ENCODE measurements at regions not wholly inside any gene's neighbourhood (a gene's known extent, or its start where the extent isn't known, plus 50 kb on each side); places are given as distances from the start of the nearest gene placed in this dataset.

DNA sequence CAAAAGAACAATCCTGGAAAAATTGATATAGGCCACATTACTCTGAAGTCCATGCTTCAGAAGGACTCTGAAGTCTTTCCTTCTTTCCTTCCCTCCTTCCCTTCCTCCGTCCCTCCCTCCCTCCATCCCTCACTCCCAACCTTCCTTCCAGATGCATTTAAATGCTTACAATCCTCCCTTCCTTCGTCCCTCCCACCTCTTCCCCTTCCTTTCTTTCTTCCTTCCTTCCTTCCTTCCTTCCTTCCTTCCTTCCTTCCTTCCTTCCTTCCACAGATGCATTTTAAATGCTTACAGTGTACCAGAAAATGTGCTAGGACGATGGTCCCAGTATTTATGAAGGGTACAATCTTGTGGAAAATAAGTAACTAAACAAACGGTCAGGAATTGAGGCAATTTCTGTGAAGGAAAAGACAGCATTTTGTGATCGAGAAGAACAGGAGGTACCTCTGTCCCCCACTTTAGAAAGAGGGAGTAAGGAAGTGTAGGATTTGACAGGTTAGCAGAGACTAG, 181.3 kb upstream of the TUT7 start:
- no peak overlapping the region for H3K27ac ChIP-seq (ENCODE audit: low read depth, low read length)

GRCh38 chr9:86534572-86535258, 180.5 kb upstream of the TUT7 start:
- no peak overlapping the region for H3K4me3 ChIP-seq (ENCODE audit: low read length in 3 of 3)
- H3K4me1 ChIP-seq (ENCODE audit: control insufficient read depth in 3 of 3, insufficient read depth in 3 of 3, low read length in 3 of 3): no peaks in the 10 kb centered on the region
- no peaks in the 10 kb centered on the region for H3K9me3 ChIP-seq (ENCODE audit: control insufficient read depth in 3 of 3, low read length in 3 of 3)
- no peak overlapping the region for H3K9ac ChIP-seq (ENCODE audit: low read depth in 1 of 3, low read length in 3 of 3)
- H3K36me3 ChIP-seq (ENCODE audit: control insufficient read depth in 3 of 3, insufficient read depth in 3 of 3, low read length in 3 of 3): no peaks in the 10 kb centered on the region
- H3K27ac ChIP-seq (ENCODE audit: low read depth, low read length): no peak overlapping the region
- no peaks in the 10 kb centered on the region for H3K27me3 ChIP-seq (ENCODE audit: control insufficient read depth in 3 of 3, insufficient read depth in 3 of 3, low read length in 3 of 3)

More for the DNA sequence above, 181.3 kb upstream of the TUT7 start:
- Histone ChIP-seq H3K9ac (ENCODE audit: low read depth in 1 of 3, low read length in 3 of 3) (no peak overlapping the region), H3K4me3 (ENCODE audit: low read length in 3 of 3) (no peak overlapping the region), H3K9me3 (ENCODE audit: control insufficient read depth in 3 of 3, low read length in 3 of 3) (no peaks in the 10 kb centered on the region), H3K36me3 (ENCODE audit: control insufficient read depth in 3 of 3, insufficient read depth in 3 of 3, low read length in 3 of 3) (no peaks in the 10 kb centered on the region), H3K27me3 (ENCODE audit: control insufficient read depth in 3 of 3, insufficient read depth in 3 of 3, low read length in 3 of 3) (no peaks in the 10 kb centered on the region), H3K4me1 (ENCODE audit: control insufficient read depth in 3 of 3, insufficient read depth in 3 of 3, low read length in 3 of 3) (no peaks in the 10 kb centered on the region)

DNA sequence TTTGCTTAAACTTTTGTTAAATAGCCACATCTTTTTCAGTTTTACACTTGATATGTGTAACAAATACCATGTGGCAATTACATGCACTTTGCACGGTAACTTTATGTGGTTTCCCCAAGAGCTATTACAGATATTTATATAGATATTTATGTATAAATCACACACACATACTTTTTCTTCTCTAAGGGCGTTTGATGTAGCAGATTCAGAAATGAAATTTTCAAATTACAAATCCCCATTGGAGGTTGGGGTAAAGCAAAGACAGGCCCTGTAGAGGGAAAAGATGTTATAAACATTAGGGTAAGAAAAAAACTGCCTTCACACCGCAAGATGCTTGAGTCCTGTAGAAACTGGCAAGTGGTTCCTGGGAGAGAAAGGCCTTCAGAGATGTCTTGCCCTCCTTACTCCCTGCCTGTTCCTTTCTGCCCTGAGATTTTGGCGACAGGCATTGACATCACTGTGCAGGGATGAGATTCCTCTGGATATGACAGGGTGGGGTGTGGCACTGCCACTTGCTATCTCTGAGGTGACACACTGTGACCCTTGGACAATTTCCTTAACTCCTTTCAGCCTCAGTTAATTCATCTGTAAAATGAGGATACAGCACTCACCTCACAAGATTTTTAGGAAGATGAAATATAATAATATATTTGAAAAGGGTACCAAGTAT, 177.9 kb upstream of the TUT7 start:
- H3K27ac ChIP-seq (ENCODE audit: low read depth, low read length): no peak overlapping the region
- no peaks in the 10 kb centered on the region for H3K4me1 ChIP-seq (ENCODE audit: control insufficient read depth in 3 of 3, insufficient read depth in 3 of 3, low read length in 3 of 3)
- no peak overlapping the region for H3K4me3 ChIP-seq (ENCODE audit: low read length in 3 of 3)
- H3K27me3 ChIP-seq (ENCODE audit: control insufficient read depth in 3 of 3, insufficient read depth in 3 of 3, low read length in 3 of 3): no peaks in the 10 kb centered on the region
- H3K9me3 ChIP-seq (ENCODE audit: control insufficient read depth in 3 of 3, low read length in 3 of 3): no peaks in the 10 kb centered on the region
- H3K9ac ChIP-seq (ENCODE audit: low read depth in 1 of 3, low read length in 3 of 3): no peak overlapping the region
- H3K36me3 ChIP-seq (ENCODE audit: control insufficient read depth in 3 of 3, insufficient read depth in 3 of 3, low read length in 3 of 3): no peaks in the 10 kb centered on the region

DNA sequence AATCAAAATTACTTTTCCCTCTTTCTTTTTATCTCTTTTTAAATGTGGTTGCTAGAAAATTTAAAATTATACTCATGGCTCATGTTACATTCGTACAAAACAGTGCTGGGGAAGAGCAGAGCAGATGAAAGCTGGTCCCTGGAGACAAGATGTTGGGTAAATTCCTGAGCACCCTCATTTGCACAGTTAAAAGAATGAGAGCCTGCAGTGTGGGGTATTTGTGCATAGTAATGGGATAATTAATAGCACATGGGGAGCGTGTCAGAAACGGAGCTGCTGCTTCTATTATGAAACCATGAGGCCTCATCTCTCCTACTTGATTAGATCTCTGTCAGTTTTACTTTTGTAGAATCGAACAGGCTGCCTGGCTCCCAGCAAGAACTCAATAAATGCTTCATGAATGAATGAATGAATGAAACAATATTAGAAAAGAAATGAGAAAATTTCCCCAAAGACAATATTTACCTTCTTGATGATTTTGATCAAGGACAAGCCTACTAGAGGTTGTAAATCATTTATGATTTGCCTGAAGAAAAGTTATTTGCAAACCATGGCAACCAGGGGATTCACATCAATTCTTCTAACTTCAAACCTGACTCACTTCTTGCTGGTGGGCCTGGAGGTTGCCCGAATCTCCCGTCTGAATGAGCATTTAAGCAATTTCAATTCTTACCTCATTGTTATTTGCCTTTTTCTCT, 177.2 kb upstream of the TUT7 start:
- Histone ChIP-seq H3K4me3 (ENCODE audit: low read length in 3 of 3) (no peak overlapping the region), H3K27ac (ENCODE audit: low read depth, low read length) (no peak overlapping the region), H3K9me3 (ENCODE audit: control insufficient read depth in 3 of 3, low read length in 3 of 3) (no peaks in the 10 kb centered on the region), H3K4me1 (ENCODE audit: control insufficient read depth in 3 of 3, insufficient read depth in 3 of 3, low read length in 3 of 3) (no peaks in the 10 kb centered on the region), H3K27me3 (ENCODE audit: control insufficient read depth in 3 of 3, insufficient read depth in 3 of 3, low read length in 3 of 3) (peaks cover 0 to 2% (median 2%) of the 10 kb centered on the region in 3 donors), H3K9ac (ENCODE audit: low read depth in 1 of 3, low read length in 3 of 3) (no peak overlapping the region), H3K36me3 (ENCODE audit: control insufficient read depth in 3 of 3, insufficient read depth in 3 of 3, low read length in 3 of 3) (no peaks in the 10 kb centered on the region)

DNA sequence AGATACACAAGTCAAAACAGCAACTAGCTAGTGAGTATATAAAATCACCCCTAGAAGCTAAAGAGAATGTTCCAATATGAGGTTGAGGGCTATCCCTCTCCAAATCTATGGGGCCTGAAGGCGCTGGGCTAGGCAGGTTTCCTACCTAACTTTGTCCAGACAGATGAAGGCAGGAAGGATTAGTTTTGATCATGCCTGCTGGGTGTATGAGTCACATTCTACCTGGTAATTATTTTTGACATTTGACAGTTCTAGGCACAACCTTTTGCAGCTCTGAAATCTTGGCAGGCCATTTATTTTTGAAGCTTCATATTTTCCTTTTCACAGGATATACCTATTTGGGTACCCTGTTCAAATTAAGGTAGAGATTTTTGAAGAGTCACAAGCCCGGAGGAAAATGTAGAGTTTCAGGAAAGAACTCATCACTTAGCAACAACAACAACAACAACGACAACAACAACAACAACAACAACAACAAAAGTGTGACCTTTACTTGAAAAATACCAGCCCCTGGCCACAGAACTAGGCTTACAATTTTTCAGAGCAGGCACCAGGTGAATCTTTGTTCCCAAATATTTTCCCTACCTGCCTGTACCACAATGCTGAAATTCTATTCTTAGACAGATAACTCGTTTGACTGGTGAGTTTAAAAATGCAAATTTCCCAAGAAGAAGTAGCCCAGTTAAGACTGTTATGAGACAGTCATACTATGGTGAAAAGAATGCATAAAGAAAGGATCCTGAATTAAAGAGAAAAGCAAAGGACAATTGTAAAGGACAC, 175.5 kb upstream of the TUT7 start:
- H3K4me1 ChIP-seq (ENCODE audit: control insufficient read depth in 3 of 3, insufficient read depth in 3 of 3, low read length in 3 of 3): no peaks in the 10 kb centered on the region
- H3K27ac ChIP-seq (ENCODE audit: low read depth, low read length): no peak overlapping the region
- H3K27me3 ChIP-seq (ENCODE audit: control insufficient read depth in 3 of 3, insufficient read depth in 3 of 3, low read length in 3 of 3): peaks cover 0 to 4% (median 3%) of the 10 kb centered on the region in 3 donors
- no peaks in the 10 kb centered on the region for H3K36me3 ChIP-seq (ENCODE audit: control insufficient read depth in 3 of 3, insufficient read depth in 3 of 3, low read length in 3 of 3)
- H3K9ac ChIP-seq (ENCODE audit: low read depth in 1 of 3, low read length in 3 of 3): no peak overlapping the region
- H3K9me3 ChIP-seq (ENCODE audit: control insufficient read depth in 3 of 3, low read length in 3 of 3): no peaks in the 10 kb centered on the region
- H3K4me3 ChIP-seq (ENCODE audit: low read length in 3 of 3): no peak overlapping the region

DNA sequence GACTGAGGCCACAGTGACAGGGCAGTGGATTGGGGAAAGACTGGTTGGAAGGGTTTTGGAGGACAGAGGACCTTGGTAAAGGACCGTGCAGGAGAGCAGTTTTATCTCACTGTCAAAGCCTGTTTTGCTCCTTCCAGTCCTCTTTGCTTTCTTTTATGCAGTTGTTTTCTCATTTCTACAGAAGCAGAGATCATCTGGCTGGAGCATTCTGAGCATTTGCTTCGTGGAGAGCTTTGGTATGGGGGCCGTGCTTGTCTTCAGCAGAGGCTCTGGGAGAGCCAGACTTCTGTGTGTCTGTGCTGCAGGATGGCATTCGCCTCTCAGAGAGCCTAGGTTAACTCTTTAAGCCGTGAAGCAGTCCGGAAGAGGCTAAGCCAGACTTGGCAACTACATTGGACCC, 171.8 kb upstream of the TUT7 start:
- Histone ChIP-seq H3K9ac (ENCODE audit: low read depth in 1 of 3, low read length in 3 of 3) (no peak overlapping the region), H3K4me1 (ENCODE audit: control insufficient read depth in 3 of 3, insufficient read depth in 3 of 3, low read length in 3 of 3) (no peaks in the 10 kb centered on the region), H3K36me3 (ENCODE audit: control insufficient read depth in 3 of 3, insufficient read depth in 3 of 3, low read length in 3 of 3) (no peaks in the 10 kb centered on the region), H3K27ac (ENCODE audit: low read depth, low read length) (no peak overlapping the region), H3K27me3 (ENCODE audit: control insufficient read depth in 3 of 3, insufficient read depth in 3 of 3, low read length in 3 of 3) (peaks cover 0 to 4% (median 3%) of the 10 kb centered on the region in 3 donors), H3K4me3 (ENCODE audit: low read length in 3 of 3) (no peak overlapping the region), H3K9me3 (ENCODE audit: control insufficient read depth in 3 of 3, low read length in 3 of 3) (no peaks in the 10 kb centered on the region)

GRCh38 chr9:86525182-86525581, 171.0 kb upstream of the TUT7 start:
- no peak overlapping the region for H3K27ac ChIP-seq (ENCODE audit: low read depth, low read length)
- no peak overlapping the region for H3K9ac ChIP-seq (ENCODE audit: low read depth in 1 of 3, low read length in 3 of 3)
- H3K4me3 ChIP-seq (ENCODE audit: low read length in 3 of 3): no peak overlapping the region
- H3K9me3 ChIP-seq (ENCODE audit: control insufficient read depth in 3 of 3, low read length in 3 of 3): no peaks in the 10 kb centered on the region
- no peaks in the 10 kb centered on the region for H3K36me3 ChIP-seq (ENCODE audit: control insufficient read depth in 3 of 3, insufficient read depth in 3 of 3, low read length in 3 of 3)
- no peaks in the 10 kb centered on the region for H3K4me1 ChIP-seq (ENCODE audit: control insufficient read depth in 3 of 3, insufficient read depth in 3 of 3, low read length in 3 of 3)
- peaks cover 0 to 4% (median 3%) of the 10 kb centered on the region in 3 donors for H3K27me3 ChIP-seq (ENCODE audit: control insufficient read depth in 3 of 3, insufficient read depth in 3 of 3, low read length in 3 of 3)

GRCh38 chr9:86521977-86522376, 167.8 kb upstream of the TUT7 start:
- peaks cover 0 to 4% (median 3%) of the 10 kb centered on the region in 3 donors for H3K27me3 ChIP-seq (ENCODE audit: control insufficient read depth in 3 of 3, insufficient read depth in 3 of 3, low read length in 3 of 3)
- H3K4me3 ChIP-seq (ENCODE audit: low read length in 3 of 3): no peak overlapping the region
- no peaks in the 10 kb centered on the region for H3K4me1 ChIP-seq (ENCODE audit: control insufficient read depth in 3 of 3, insufficient read depth in 3 of 3, low read length in 3 of 3)
- H3K36me3 ChIP-seq (ENCODE audit: control insufficient read depth in 3 of 3, insufficient read depth in 3 of 3, low read length in 3 of 3): no peaks in the 10 kb centered on the region
- H3K9ac ChIP-seq (ENCODE audit: low read depth in 1 of 3, low read length in 3 of 3): no peak overlapping the region
- no peaks in the 10 kb centered on the region for H3K9me3 ChIP-seq (ENCODE audit: control insufficient read depth in 3 of 3, low read length in 3 of 3)
- H3K27ac ChIP-seq (ENCODE audit: low read depth, low read length): no peak overlapping the region

GRCh38 chr9:86521322-86521721, 167.1 kb upstream of the TUT7 start:
- H3K4me1 ChIP-seq (ENCODE audit: control insufficient read depth in 3 of 3, insufficient read depth in 3 of 3, low read length in 3 of 3): no peaks in the 10 kb centered on the region
- no peaks in the 10 kb centered on the region for H3K9me3 ChIP-seq (ENCODE audit: control insufficient read depth in 3 of 3, low read length in 3 of 3)
- H3K9ac ChIP-seq (ENCODE audit: low read depth in 1 of 3, low read length in 3 of 3): no peak overlapping the region
- H3K27me3 ChIP-seq (ENCODE audit: control insufficient read depth in 3 of 3, insufficient read depth in 3 of 3, low read length in 3 of 3): peaks cover 0 to under 1% (median under 1%) of the 10 kb centered on the region in 3 donors
- H3K36me3 ChIP-seq (ENCODE audit: control insufficient read depth in 3 of 3, insufficient read depth in 3 of 3, low read length in 3 of 3): no peaks in the 10 kb centered on the region
- H3K4me3 ChIP-seq (ENCODE audit: low read length in 3 of 3): no peak overlapping the region
- no peak overlapping the region for H3K27ac ChIP-seq (ENCODE audit: low read depth, low read length)
